DOHH2 (cell line): ENCODE measurements at regions not wholly inside any gene's neighbourhood (a gene's known extent, or its start where the extent isn't known, plus 50 kb on each side); places are given as distances from the start of the nearest gene placed in this dataset.

Experiments
- EZH2phosphoT487 ChIP-seq: fragments of 200-600 bp; sonication (generic); IDR thresholded peaks from 2 replicates; pipeline ENCODE4 v1.6.1; 2017; ENCODE audit warnings: borderline replicate concordance, mild to moderate bottlenecking, antibody characterized with exemption, low read length, moderate library complexity, mixed read lengths
- TF ChIP-seq, protein P1 (sequence below): fragments of 200-600 bp; sonication (generic); IDR thresholded peaks from one replicate; pipeline ENCODE4 v1.5.1; 2014; ENCODE audit warnings: antibody characterized with exemption, mild to moderate bottlenecking, low read depth, low read length; ENCODE audit not compliant: poor library complexity, severe bottlenecking

DNA sequence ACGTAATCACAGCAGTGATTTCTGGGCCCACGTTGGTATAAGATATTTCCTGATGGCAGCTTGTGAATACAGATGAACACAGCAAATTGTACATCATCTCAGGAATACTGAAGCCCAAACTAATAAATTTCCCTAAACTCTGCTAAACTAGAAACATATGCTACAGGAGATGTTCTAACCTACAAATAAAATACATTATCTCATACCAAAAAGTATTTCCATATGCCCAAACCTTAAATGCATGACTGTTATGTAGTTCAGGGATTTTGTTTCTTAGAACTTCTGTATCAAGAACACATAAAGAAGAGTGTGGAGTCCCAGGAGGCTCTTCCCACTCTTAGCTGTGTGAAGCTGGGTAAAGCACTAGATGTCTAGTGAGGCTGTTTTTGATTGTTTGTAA, 138.4 kb downstream of the RFC3 start:
- TF ChIP-seq, protein P1, sequence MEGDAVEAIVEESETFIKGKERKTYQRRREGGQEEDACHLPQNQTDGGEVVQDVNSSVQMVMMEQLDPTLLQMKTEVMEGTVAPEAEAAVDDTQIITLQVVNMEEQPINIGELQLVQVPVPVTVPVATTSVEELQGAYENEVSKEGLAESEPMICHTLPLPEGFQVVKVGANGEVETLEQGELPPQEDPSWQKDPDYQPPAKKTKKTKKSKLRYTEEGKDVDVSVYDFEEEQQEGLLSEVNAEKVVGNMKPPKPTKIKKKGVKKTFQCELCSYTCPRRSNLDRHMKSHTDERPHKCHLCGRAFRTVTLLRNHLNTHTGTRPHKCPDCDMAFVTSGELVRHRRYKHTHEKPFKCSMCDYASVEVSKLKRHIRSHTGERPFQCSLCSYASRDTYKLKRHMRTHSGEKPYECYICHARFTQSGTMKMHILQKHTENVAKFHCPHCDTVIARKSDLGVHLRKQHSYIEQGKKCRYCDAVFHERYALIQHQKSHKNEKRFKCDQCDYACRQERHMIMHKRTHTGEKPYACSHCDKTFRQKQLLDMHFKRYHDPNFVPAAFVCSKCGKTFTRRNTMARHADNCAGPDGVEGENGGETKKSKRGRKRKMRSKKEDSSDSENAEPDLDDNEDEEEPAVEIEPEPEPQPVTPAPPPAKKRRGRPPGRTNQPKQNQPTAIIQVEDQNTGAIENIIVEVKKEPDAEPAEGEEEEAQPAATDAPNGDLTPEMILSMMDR: no peak
- TF ChIP-seq EZH2phosphoT487: no peak
